ENCODE measurements at regions not wholly inside any gene's neighbourhood (a gene's known extent, or its start where the extent isn't known, plus 50 kb on each side); places are given as distances from the start of the nearest gene placed in this dataset.

DNA sequence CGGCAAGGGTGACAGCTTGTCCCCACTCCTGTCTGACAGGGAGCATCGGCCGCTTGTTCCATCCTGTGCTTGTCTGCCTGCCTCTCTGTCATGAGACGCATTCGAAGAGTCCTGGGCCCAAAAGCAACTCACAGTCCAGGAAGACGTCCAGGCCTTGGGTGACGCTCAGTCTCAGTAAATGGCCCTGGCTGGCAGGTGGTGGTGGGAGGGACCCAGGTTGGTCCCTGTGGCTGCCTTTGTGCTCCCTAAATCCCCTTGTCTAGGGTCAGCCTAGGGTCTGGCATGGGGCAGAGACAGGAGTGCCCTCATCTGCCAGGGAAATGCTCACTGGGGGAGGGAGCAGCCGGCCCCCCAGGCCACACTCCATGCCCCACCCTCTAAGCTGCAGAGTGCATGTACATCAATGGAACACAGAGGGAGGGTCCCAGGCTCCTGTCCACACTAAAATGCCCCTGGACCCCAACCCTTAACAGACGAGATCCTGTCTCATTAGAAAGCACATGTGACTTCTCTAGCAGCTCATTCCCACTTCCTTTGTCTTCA, 295.2 kb upstream of the ZNF32 start:
- H3K9me3 Mint-ChIP-seq (ENCODE audit: unreplicated experiment): no peaks in the 10 kb centered on the region
- no peaks in the 10 kb centered on the region for H3K4me1 Mint-ChIP-seq (ENCODE audit: low read depth, unreplicated experiment)
- Histone ChIP-seq H3K9me3 (peaks cover 3% of the 10 kb centered on the region; the same call in 1 of the 2 replicates), H3K4me3 (ENCODE audit: low read depth, low read length) (no peak overlapping the region), H3K4me1 (no peaks in the 10 kb centered on the region), H3K36me3 (ENCODE audit: control insufficient read depth, insufficient read depth, low read length) (no peaks in the 10 kb centered on the region), H3K27me3 (replicated peaks; ENCODE audit: control insufficient read depth, insufficient read depth, low read length) (no peaks in the 10 kb centered on the region)
- no peak overlapping the region for H3K4me3 Mint-ChIP-seq (ENCODE audit: unreplicated experiment)
- peak in 1 of 2 experiments; percentile 24 for DNase-seq
- intact Hi-C loops (cut with micrococcal nuclease; ENCODE audit: unreplicated experiment): no loop called here
- H3K27me3 Mint-ChIP-seq (ENCODE audit: insufficient read depth, unreplicated experiment): peaks cover 4% of the 10 kb centered on the region
- BruUV-seq (replicated peaks): no TSS peak
- ChIA-PET POLR2A (no interaction called here), CTCF (no interaction called here)
- H3K27ac Mint-ChIP-seq (ENCODE audit: unreplicated experiment): no peak overlapping the region
- TF ChIP-seq, protein P1, sequence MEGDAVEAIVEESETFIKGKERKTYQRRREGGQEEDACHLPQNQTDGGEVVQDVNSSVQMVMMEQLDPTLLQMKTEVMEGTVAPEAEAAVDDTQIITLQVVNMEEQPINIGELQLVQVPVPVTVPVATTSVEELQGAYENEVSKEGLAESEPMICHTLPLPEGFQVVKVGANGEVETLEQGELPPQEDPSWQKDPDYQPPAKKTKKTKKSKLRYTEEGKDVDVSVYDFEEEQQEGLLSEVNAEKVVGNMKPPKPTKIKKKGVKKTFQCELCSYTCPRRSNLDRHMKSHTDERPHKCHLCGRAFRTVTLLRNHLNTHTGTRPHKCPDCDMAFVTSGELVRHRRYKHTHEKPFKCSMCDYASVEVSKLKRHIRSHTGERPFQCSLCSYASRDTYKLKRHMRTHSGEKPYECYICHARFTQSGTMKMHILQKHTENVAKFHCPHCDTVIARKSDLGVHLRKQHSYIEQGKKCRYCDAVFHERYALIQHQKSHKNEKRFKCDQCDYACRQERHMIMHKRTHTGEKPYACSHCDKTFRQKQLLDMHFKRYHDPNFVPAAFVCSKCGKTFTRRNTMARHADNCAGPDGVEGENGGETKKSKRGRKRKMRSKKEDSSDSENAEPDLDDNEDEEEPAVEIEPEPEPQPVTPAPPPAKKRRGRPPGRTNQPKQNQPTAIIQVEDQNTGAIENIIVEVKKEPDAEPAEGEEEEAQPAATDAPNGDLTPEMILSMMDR (IDR thresholded peaks at IDR 0.05; ENCODE audit: insufficient read depth in 1 of 2, low read depth in 1 of 2, low read length in 1 of 2, severe bottlenecking in 1 of 2, unreplicated experiment in 1 of 2): no peak
- H3K36me3 Mint-ChIP-seq (ENCODE audit: insufficient read depth, unreplicated experiment): no peaks in the 10 kb centered on the region

DNA sequence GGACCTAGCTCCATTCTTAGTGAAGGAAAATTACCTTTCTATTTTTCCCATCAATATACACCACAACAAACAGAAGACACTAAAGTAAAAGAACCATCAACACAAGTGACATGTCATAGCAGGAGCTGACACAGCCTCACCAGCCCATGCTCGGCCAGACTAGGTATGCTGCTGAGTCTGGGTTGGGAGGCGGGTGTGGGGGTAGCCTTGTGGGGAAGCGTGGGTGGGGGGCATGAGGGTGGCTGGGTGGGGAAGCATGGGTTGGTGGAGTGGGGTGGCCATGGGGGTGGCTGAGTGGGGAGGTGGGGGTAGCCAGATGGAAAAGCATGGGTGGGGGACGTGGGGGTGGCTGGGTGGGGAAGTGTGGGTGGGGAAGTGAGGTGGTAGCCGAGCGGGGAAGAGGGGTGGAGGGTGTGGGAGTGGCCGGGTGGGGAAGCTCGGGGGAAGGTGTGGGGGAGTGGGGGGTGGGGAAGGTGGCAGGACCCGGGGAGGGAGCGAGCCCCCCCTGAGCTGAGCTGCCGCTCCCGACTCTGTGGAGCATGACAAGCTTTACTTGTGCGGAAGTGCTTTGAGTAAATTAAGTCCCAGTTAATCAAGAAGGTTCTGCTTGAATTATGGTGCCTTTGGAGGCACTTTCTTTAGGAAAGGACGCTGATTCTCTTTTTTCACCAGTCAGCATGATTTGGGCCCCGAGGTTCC, 294.6 kb upstream of the ZNF32 start:
- H3K27ac Mint-ChIP-seq (ENCODE audit: unreplicated experiment): no peak overlapping the region
- intact Hi-C loops (cut with micrococcal nuclease; ENCODE audit: unreplicated experiment): no loop called here
- Histone ChIP-seq H3K4me1 (no peaks in the 10 kb centered on the region), H3K36me3 (ENCODE audit: control insufficient read depth, insufficient read depth, low read length) (no peaks in the 10 kb centered on the region), H3K27me3 (replicated peaks; ENCODE audit: control insufficient read depth, insufficient read depth, low read length) (no peaks in the 10 kb centered on the region), H3K9me3 (peaks cover 3% of the 10 kb centered on the region; the same call in 1 of the 2 replicates), H3K4me3 (ENCODE audit: low read depth, low read length) (no peak overlapping the region)
- H3K4me1 Mint-ChIP-seq (ENCODE audit: low read depth, unreplicated experiment): no peaks in the 10 kb centered on the region
- POLR2A ChIA-PET: no interaction called here
- no TSS peak for BruUV-seq (replicated peaks)
- no peaks in the 10 kb centered on the region for H3K9me3 Mint-ChIP-seq (ENCODE audit: unreplicated experiment)
- peaks cover 4% of the 10 kb centered on the region for H3K27me3 Mint-ChIP-seq (ENCODE audit: insufficient read depth, unreplicated experiment)
- H3K4me3 Mint-ChIP-seq (ENCODE audit: unreplicated experiment): no peak overlapping the region
- TF ChIP-seq, protein P1 (IDR thresholded peaks at IDR 0.05; ENCODE audit: insufficient read depth in 1 of 2, low read depth in 1 of 2, low read length in 1 of 2, severe bottlenecking in 1 of 2, unreplicated experiment in 1 of 2): no peak
- no peaks in the 10 kb centered on the region for H3K36me3 Mint-ChIP-seq (ENCODE audit: insufficient read depth, unreplicated experiment)
- peak in 1 of 2 experiments; percentile 26 for DNase-seq
- CTCF ChIA-PET: no interaction called here

DNA sequence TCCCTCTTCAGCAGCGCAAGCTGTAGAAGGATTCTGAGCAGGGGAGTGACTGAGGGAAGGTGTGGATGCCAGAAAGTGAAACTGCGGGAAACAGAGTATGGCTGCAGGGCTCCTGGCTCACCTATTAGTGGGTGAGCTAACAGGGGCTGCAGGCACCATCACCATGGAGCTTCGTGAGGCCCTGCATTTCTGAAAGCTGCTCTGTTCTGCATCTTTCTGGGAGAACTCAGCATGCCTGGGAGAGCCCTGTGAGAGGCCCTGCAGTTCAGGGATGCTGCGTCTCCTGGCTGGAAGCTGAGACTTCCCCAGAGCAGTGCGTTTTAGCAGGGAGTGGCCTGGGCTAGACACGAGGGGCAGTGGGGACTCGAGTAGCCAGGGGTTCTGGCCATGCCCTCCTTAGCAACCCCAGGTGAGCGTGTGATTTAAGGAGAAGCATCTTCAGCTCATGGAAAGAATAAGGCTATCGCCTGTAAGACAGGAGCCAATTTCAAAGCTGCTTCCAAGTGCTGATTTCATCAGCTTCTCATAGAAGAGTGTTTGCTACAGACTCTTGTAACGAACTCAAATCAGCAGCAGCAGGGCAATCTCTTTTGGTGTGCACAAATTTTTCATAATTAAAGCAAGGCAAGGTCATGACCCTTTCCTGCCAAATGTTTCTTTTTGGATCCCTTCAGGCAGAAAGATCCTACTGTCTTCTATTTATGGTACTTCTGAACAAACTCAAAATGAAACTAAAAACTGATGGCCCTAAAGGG, 293.6 kb upstream of the ZNF32 start:
- no peak overlapping the region for H3K4me3 ChIP-seq (ENCODE audit: low read depth, low read length)
- no peak overlapping the region for H3K27ac Mint-ChIP-seq (ENCODE audit: unreplicated experiment)
- DNase-seq: peak in 1 of 2 experiments; percentile 19
- POLR2A ChIA-PET: no interaction called here
- H3K27me3 ChIP-seq (replicated peaks; ENCODE audit: control insufficient read depth, insufficient read depth, low read length): no peaks in the 10 kb centered on the region
- H3K4me3 Mint-ChIP-seq (ENCODE audit: unreplicated experiment): no peak overlapping the region
- H3K27me3 Mint-ChIP-seq (ENCODE audit: insufficient read depth, unreplicated experiment): peaks cover 10% of the 10 kb centered on the region
- no peaks in the 10 kb centered on the region for H3K36me3 ChIP-seq (ENCODE audit: control insufficient read depth, insufficient read depth, low read length)
- TF ChIP-seq, protein P1 (IDR thresholded peaks at IDR 0.05; ENCODE audit: insufficient read depth in 1 of 2, low read depth in 1 of 2, low read length in 1 of 2, severe bottlenecking in 1 of 2, unreplicated experiment in 1 of 2): no peak
- H3K36me3 Mint-ChIP-seq (ENCODE audit: insufficient read depth, unreplicated experiment): no peaks in the 10 kb centered on the region
- intact Hi-C loops (cut with micrococcal nuclease; ENCODE audit: unreplicated experiment): no loop called here
- no peaks in the 10 kb centered on the region for H3K4me1 Mint-ChIP-seq (ENCODE audit: low read depth, unreplicated experiment)
- no TSS peak for BruUV-seq (replicated peaks)
- no peaks in the 10 kb centered on the region for H3K9me3 Mint-ChIP-seq (ENCODE audit: unreplicated experiment)
- no peaks in the 10 kb centered on the region for H3K9me3 ChIP-seq
- no peaks in the 10 kb centered on the region for H3K4me1 ChIP-seq
- CTCF ChIA-PET: no interaction called here
